B cell (primary cell): ENCODE measurements at regions not wholly inside any gene's neighbourhood (a gene's known extent, or its start where the extent isn't known, plus 50 kb on each side); places are given as distances from the start of the nearest gene placed in this dataset.

Source experiments
- ATAC-seq: fragments of 200-7000 bp; cut with Tn5 transposase; one replicate; pipeline ENCODE4 v1.10.0; 2021; ENCODE audit warnings: low read depth, mild to moderate bottlenecking, moderate number of reproducible peaks, moderate library complexity
- CTCF ChIA-PET: fragments of 350-600 bp; sonication (Branson Sonifier 250); formaldehyde crosslinking; loops from one replicate; lab custom pipeline; 2021; ENCODE audit warnings: antibody characterized with exemption, inconsistent platforms; lab: Charles Lee
- POLR2A ChIA-PET: fragments of 350-600 bp; sonication (Branson Sonifier 250); formaldehyde crosslinking; loops from one replicate; lab custom pipeline; 2021; ENCODE audit warnings: antibody characterized with exemption; lab: Charles Lee
- DNase-seq: peaks from one replicate; pipeline ENCODE4 v3.0.0; 2013
- H2AFZ ChIP-seq: 2 replicates; pipeline ENCODE4 v1.6.1; 2012; ENCODE audit warnings: mild to moderate bottlenecking, low read depth, low read length; ENCODE audit not compliant: insufficient read depth, poor library complexity, severe bottlenecking
- H3K27ac ChIP-seq, 2 donors: 1 replicate in 1 of 2; 2 replicates in 1 of 2; pipeline ENCODE4 v1.5.1; 2012 to 2013; ENCODE audit warnings: low read length in 2 of 2, mild to moderate bottlenecking in 2 of 2, moderate library complexity in 1 of 2
- H3K27me3 ChIP-seq, 4 experiments: fragments of 200-600 bp in 1 of 4; sonication (generic) in 1 of 4; replicated peaks in 1 of 4; 1 replicate in 2 of 4; 2 replicates in 2 of 4; pipeline versions ENCODE4 v1.6.1 to v1.7.0; 2013 to 2016; ENCODE audit warnings: low read length in 3 of 4, mild to moderate bottlenecking in 2 of 4, mixed read lengths in 1 of 4, moderate library complexity in 1 of 4; ENCODE audit not compliant: insufficient read depth in 4 of 4, control insufficient read depth in 3 of 4; ENCODE audit errors: control extremely low read depth in 1 of 4
- H3K36me3 ChIP-seq, 2 experiments: replicated peaks in 1 of 2; 1 replicate in 1 of 2; 2 replicates in 1 of 2; pipeline versions ENCODE4 v1.6.1 to v1.7.1; 2013; ENCODE audit warnings: low read length in 1 of 2; ENCODE audit not compliant: insufficient read depth in 2 of 2, control insufficient read depth in 1 of 2; ENCODE audit errors: control extremely low read depth in 1 of 2, extremely low read depth in 1 of 2
- H3K4me1 ChIP-seq, 2 donors: fragments of 200-600 bp in 1 of 2; sonication (generic) in 1 of 2; 1 replicate in 1 of 2; 2 replicates in 1 of 2; pipeline versions ENCODE4 v1.5.1 to v1.6.1; 2013 to 2017; ENCODE audit warnings: low read length in 2 of 2; ENCODE audit not compliant: control insufficient read depth in 2 of 2, insufficient read depth in 2 of 2
- H3K4me2 ChIP-seq: replicated peaks from 2 replicates; pipeline ENCODE3; 2012; ENCODE audit warnings: mild to moderate bottlenecking, low read depth, low read length; ENCODE audit not compliant: poor library complexity, severe bottlenecking
- H3K4me3 ChIP-seq, 5 experiments: fragments of 200-600 bp in 1 of 5; sonication (generic) in 1 of 5; 1 replicate in 3 of 5; 2 replicates in 2 of 5; pipeline versions ENCODE4 v1.5.1 to v1.7.0; 2011 to 2016; ENCODE audit warnings: low read length in 4 of 5, mild to moderate bottlenecking in 4 of 5, low read depth in 2 of 5, control low read depth in 1 of 5, moderate library complexity in 1 of 5; ENCODE audit not compliant: insufficient read depth in 1 of 5; ENCODE audit errors: control extremely low read depth in 1 of 5, extremely low read depth in 1 of 5
- H3K79me2 ChIP-seq: fragments of 200-600 bp; sonication (generic); one replicate; pipeline ENCODE4 v1.6.0; 2016; ENCODE audit warnings: low read length; ENCODE audit not compliant: control insufficient read depth, insufficient read depth
- H3K9ac ChIP-seq: fragments of 200-600 bp; sonication (generic); 2 replicates; pipeline ENCODE4 v1.6.1; 2017; ENCODE audit warnings: mild to moderate bottlenecking, low read length, moderate library complexity
- H3K9me3 ChIP-seq, 3 donors: one replicate each; pipeline versions ENCODE4 v1.6.1 to v1.7.1; 2013; ENCODE audit warnings: low read length in 2 of 3; ENCODE audit not compliant: control insufficient read depth in 2 of 3, insufficient read depth in 1 of 3; ENCODE audit errors: control extremely low read depth in 1 of 3
- H4K20me1 ChIP-seq: 2 replicates; pipeline ENCODE4 v1.6.0; 2012; ENCODE audit warnings: mild to moderate bottlenecking, low read length; ENCODE audit not compliant: insufficient read depth, control insufficient read depth, poor library complexity, severe bottlenecking
- H3K27ac Mint-ChIP-seq: one replicate; pipeline ENCODE4 v1.8.0; 2021; ENCODE audit warnings: mixed read lengths
- H3K27me3 Mint-ChIP-seq: one replicate; pipeline ENCODE4 v1.8.0; 2021; ENCODE audit warnings: mixed read lengths
- H3K4me1 Mint-ChIP-seq: one replicate; pipeline ENCODE4 v1.8.0; 2021; ENCODE audit warnings: mixed read lengths
- H3K4me3 Mint-ChIP-seq: one replicate; pipeline ENCODE4 v1.8.0; 2021; ENCODE audit warnings: mixed read lengths
- H3K9me3 Mint-ChIP-seq: one replicate; pipeline ENCODE4 v1.8.0; 2022; ENCODE audit warnings: mixed read lengths; ENCODE audit not compliant: insufficient read depth
- EZH2 ChIP-seq: IDR thresholded peaks from 2 replicates; pipeline ENCODE4 v1.6.1; 2012; ENCODE audit warnings: borderline replicate concordance, low read depth, mild to moderate bottlenecking, moderate library complexity, low read length; ENCODE audit not compliant: insufficient read depth, poor library complexity, severe bottlenecking
- WGBS: methylation state at CpG from one replicate; pipeline ENCODE4 v1.1.5; 2013; ENCODE audit warnings: missing lambda C conversion rate; ENCODE audit not compliant: insufficient coverage; 5-methylcytosine and 5-hydroxymethylcytosine counted together
- intact Hi-C: fragments of 100-400 bp; cut with micrococcal nuclease; formaldehyde crosslinking; loops from one replicate; pipeline ENCODE4 v1.10.0; 2022
- TF ChIP-seq, protein P1 (sequence below): fragments of 200-600 bp; IDR thresholded peaks from one replicate; pipeline ENCODE4 v1.8.0; 2022; ENCODE audit warnings: antibody characterized with exemption, mild to moderate bottlenecking

DNA sequence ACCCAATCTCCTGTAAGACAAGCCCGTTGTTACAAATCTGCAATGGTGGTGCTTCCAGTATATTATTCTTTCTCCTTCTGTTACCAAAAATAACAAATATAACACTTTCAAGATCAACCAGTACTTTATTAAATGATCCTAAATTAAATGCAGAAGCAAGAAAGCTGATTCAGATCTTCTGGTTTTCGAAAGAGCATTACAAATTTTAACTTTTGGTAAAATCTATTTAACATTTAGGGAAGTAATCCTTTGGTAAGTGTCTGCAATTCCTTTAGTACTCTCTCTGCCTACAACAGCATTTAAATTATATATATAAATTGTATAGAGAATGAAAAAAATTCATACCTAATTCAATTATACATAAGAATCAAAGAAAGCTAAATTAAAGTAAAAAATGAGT, 198.6 kb upstream of the HMCN1 start:
- WGBS = no CpG with 5 or more reads among the region's 2 CpGs
- Mint-ChIP-seq H3K27ac (no peak overlapping the region), H3K4me1 (no peaks in the 10 kb centered on the region), H3K27me3 (no peaks in the 10 kb centered on the region), H3K9me3 (no peaks in the 10 kb centered on the region), H3K4me3 (no peak overlapping the region)
- no peaks in the 10 kb centered on the region for H4K20me1 ChIP-seq
- H3K4me3 ChIP-seq = no peak overlapping the region
- H3K9me3 ChIP-seq = no peaks in the 10 kb centered on the region
- H2AFZ ChIP-seq = no peak overlapping the region
- H3K4me1 ChIP-seq = peaks cover 5 to 6% of the 10 kb centered on the region in 2 donors
- intact Hi-C loops = no loop called here
- no peak overlapping the region for H3K9ac ChIP-seq
- no peaks in the 10 kb centered on the region for H3K79me2 ChIP-seq
- ATAC-seq (no peak), DNase-seq (no peak)
- no peaks in the 10 kb centered on the region for H3K36me3 ChIP-seq
- H3K27me3 ChIP-seq = no peaks in the 10 kb centered on the region
- no peak overlapping the region for H3K4me2 ChIP-seq
- ChIA-PET CTCF (no interaction called here), POLR2A (no interaction called here)
- H3K27ac ChIP-seq = no peak overlapping the region
- TF ChIP-seq EZH2 = no peak
- TF ChIP-seq, protein P1, sequence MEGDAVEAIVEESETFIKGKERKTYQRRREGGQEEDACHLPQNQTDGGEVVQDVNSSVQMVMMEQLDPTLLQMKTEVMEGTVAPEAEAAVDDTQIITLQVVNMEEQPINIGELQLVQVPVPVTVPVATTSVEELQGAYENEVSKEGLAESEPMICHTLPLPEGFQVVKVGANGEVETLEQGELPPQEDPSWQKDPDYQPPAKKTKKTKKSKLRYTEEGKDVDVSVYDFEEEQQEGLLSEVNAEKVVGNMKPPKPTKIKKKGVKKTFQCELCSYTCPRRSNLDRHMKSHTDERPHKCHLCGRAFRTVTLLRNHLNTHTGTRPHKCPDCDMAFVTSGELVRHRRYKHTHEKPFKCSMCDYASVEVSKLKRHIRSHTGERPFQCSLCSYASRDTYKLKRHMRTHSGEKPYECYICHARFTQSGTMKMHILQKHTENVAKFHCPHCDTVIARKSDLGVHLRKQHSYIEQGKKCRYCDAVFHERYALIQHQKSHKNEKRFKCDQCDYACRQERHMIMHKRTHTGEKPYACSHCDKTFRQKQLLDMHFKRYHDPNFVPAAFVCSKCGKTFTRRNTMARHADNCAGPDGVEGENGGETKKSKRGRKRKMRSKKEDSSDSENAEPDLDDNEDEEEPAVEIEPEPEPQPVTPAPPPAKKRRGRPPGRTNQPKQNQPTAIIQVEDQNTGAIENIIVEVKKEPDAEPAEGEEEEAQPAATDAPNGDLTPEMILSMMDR = no peak

DNA sequence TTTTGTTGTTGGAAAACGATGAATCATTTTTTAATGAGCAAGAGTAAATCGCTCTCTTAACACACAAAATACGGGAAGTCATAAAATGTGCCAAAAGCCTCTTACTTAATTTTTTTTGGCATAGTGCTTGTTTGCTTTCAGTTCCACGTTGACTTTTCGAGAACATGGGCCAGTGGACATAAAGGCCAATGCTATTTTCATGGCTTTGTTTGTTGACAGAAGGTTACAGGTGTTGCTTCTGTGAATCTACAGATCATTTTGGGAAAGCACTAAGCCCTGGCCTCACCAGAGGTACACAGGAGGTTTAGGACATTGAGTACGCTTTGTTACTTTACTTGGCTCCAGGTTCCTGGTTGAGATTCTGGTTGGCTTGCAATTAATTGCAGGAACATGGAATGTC, 199.4 kb upstream of the HMCN1 start:
- peak overlapping the region; percentile 11 for H2AFZ ChIP-seq

More for the DNA sequence above, 199.4 kb upstream of the HMCN1 start:
- TF ChIP-seq EZH2 = no peak
- TF ChIP-seq, protein P1 = no peak
- ATAC-seq (no peak), DNase-seq (peak; percentile 21)
- H3K36me3 ChIP-seq = no peaks in the 10 kb centered on the region
- H4K20me1 ChIP-seq = no peaks in the 10 kb centered on the region
- no peak overlapping the region for H3K4me2 ChIP-seq
- 38% methylated on average over 3 of the region's 6 CpGs for WGBS
- H3K27ac ChIP-seq = no peak overlapping the region
- H3K27ac Mint-ChIP-seq = no peak overlapping the region
- no peaks in the 10 kb centered on the region for H3K79me2 ChIP-seq
- H3K9me3 ChIP-seq = no peaks in the 10 kb centered on the region
- no peak overlapping the region for H3K4me3 ChIP-seq
- H3K9ac ChIP-seq = no peak overlapping the region
- no peaks in the 10 kb centered on the region for H3K4me1 Mint-ChIP-seq
- no peaks in the 10 kb centered on the region for H3K9me3 Mint-ChIP-seq
- no peak overlapping the region for H3K4me3 Mint-ChIP-seq
- H3K27me3 Mint-ChIP-seq = no peaks in the 10 kb centered on the region
- H3K27me3 ChIP-seq = no peaks in the 10 kb centered on the region
- intact Hi-C loops = no loop called here
- POLR2A ChIA-PET = no interaction called here
- H3K4me1 ChIP-seq = peaks cover 5 to 6% of the 10 kb centered on the region in 2 donors
- CTCF ChIA-PET = no interaction called here
